ENCODE measurements at regions not wholly inside any gene's neighbourhood (a gene's known extent, or its start where the extent isn't known, plus 50 kb on each side); places are given as distances from the start of the nearest gene placed in this dataset.

GRCh38 chr2:83386549-83386948 is 1072.5 kb downstream of the SUCLG1 start:
- TF ChIP-seq RBFOX2 (IDR thresholded peaks at IDR 0.05; ENCODE audit: low read depth, low read length): no peak
- TF ChIP-seq, protein P1, sequence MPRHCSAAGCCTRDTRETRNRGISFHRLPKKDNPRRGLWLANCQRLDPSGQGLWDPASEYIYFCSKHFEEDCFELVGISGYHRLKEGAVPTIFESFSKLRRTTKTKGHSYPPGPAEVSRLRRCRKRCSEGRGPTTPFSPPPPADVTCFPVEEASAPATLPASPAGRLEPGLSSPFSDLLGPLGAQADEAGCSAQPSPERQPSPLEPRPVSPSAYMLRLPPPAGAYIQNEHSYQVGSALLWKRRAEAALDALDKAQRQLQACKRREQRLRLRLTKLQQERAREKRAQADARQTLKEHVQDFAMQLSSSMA (CRISPR knock-in tag; IDR thresholded peaks at IDR 0.05): no peak
- TF ChIP-seq EWSR1 (IDR thresholded peaks at IDR 0.05; ENCODE audit: borderline replicate concordance, low read depth, partially characterized antibody): no peak
- no peak for TF ChIP-seq TEAD1 (CRISPR knock-in tag; IDR thresholded peaks at IDR 0.05)
- TF ChIP-seq PKNOX1 (IDR thresholded peaks at IDR 0.05): no peak
- TF ChIP-seq, protein P2, sequence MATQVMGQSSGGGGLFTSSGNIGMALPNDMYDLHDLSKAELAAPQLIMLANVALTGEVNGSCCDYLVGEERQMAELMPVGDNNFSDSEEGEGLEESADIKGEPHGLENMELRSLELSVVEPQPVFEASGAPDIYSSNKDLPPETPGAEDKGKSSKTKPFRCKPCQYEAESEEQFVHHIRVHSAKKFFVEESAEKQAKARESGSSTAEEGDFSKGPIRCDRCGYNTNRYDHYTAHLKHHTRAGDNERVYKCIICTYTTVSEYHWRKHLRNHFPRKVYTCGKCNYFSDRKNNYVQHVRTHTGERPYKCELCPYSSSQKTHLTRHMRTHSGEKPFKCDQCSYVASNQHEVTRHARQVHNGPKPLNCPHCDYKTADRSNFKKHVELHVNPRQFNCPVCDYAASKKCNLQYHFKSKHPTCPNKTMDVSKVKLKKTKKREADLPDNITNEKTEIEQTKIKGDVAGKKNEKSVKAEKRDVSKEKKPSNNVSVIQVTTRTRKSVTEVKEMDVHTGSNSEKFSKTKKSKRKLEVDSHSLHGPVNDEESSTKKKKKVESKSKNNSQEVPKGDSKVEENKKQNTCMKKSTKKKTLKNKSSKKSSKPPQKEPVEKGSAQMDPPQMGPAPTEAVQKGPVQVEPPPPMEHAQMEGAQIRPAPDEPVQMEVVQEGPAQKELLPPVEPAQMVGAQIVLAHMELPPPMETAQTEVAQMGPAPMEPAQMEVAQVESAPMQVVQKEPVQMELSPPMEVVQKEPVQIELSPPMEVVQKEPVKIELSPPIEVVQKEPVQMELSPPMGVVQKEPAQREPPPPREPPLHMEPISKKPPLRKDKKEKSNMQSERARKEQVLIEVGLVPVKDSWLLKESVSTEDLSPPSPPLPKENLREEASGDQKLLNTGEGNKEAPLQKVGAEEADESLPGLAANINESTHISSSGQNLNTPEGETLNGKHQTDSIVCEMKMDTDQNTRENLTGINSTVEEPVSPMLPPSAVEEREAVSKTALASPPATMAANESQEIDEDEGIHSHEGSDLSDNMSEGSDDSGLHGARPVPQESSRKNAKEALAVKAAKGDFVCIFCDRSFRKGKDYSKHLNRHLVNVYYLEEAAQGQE (IDR thresholded peaks at IDR 0.05; ENCODE audit: borderline replicate concordance): no peak
- TF ChIP-seq, protein P2 (CRISPR knock-in tag; IDR thresholded peaks at IDR 0.05; ENCODE audit: low read depth): no peak
- no peak for TF ChIP-seq SMARCC2 (IDR thresholded peaks at IDR 0.05; ENCODE audit: low read depth)
- no peak for TF ChIP-seq USF2 (CRISPR knock-in tag; IDR thresholded peaks at IDR 0.05)
- TF ChIP-seq YBX1 (IDR thresholded peaks at IDR 0.05): no peak
- TF ChIP-seq CTCF (IDR thresholded peaks at IDR 0.05 in 2 of 3, conservative IDR thresholded peaks at IDR 0.05 in 1 of 3; ENCODE audit: insufficient read depth in 2 of 3, low read depth in 1 of 3, low read length in 3 of 3): no peak
